BJ (cell line): ENCODE measurements at regions not wholly inside any gene's neighbourhood (a gene's known extent, or its start where the extent isn't known, plus 50 kb on each side); places are given as distances from the start of the nearest gene placed in this dataset.
"Not testable (repeated sequence)": the region's sequence is repeated elsewhere in the genome, so short reads cannot be mapped to it uniquely, and the experiment has no call there.

Experiments
- CTCF ChIA-PET: fragments of 350-600 bp; formaldehyde crosslinking; extraction: SDS; loops from one replicate; lab custom pipeline; 2021; ENCODE audit warnings: antibody characterized with exemption, inconsistent platforms; lab: Yijun Ruan, JAX
- POLR2A ChIA-PET: fragments of 300-600 bp; sonication (Branson Sonifier 250); formaldehyde crosslinking; extraction: SDS; loops from one replicate; lab custom pipeline; 2021; ENCODE audit warnings: antibody characterized with exemption; lab: Charles Lee
- DNase-seq: peaks from one replicate; pipeline ENCODE4 v3.0.0-alpha.2; 2011; ENCODE audit warnings: low read depth
- H3K27me3 ChIP-seq: 2 replicates; pipeline ENCODE4 v1.6.0; 2011; ENCODE audit warnings: low read length; ENCODE audit not compliant: control insufficient read depth, insufficient read depth
- H3K36me3 ChIP-seq: 2 replicates; pipeline ENCODE4 v1.5.1; 2011; ENCODE audit warnings: low read length; ENCODE audit not compliant: control insufficient read depth, insufficient read depth
- H3K4me3 ChIP-seq: 2 replicates; pipeline ENCODE4 v1.5.1; 2011; ENCODE audit warnings: low read depth, mild to moderate bottlenecking, control low read depth, low read length
- CTCF ChIP-seq: IDR thresholded peaks from 2 replicates; pipeline ENCODE4 v1.5.1; 2011; ENCODE audit warnings: low read depth, mild to moderate bottlenecking, control low read depth, inconsistent platforms, low read length, moderate library complexity; ENCODE audit not compliant: insufficient read depth

- no peaks in the 10 kb centered on the region for H3K27me3 ChIP-seq
- POLR2A ChIA-PET = no interaction called here
- H3K36me3 ChIP-seq = no peaks in the 10 kb centered on the region
- TF ChIP-seq CTCF = no peak
- H3K4me3 ChIP-seq = no peak overlapping the region
- CTCF ChIA-PET = no interaction called here
- no peak for DNase-seq
Observed at GRCh38 chr18:47370052-47370451, 118.6 kb upstream of the SKOR2 start.

- H3K4me3 ChIP-seq, H3K27me3 ChIP-seq, POLR2A ChIA-PET, H3K36me3 ChIP-seq, DNase-seq, CTCF ChIA-PET: not testable (repeated sequence)
Observed at GRCh38 chr18:47354061-47354460, 102.6 kb upstream of the SKOR2 start.

GRCh38 chr18:47346016-47346415 is 94.6 kb upstream of the SKOR2 start:
- Histone ChIP-seq H3K4me3 (no peak overlapping the region), H3K36me3 (no peaks in the 10 kb centered on the region), H3K27me3 (no peaks in the 10 kb centered on the region)
- no peak for TF ChIP-seq CTCF
- ChIA-PET POLR2A (no interaction called here), CTCF (no interaction called here)
- no peak for DNase-seq

GRCh38 chr18:47345291-47345690 is 93.8 kb upstream of the SKOR2 start:
- no peak for TF ChIP-seq CTCF
- no peak for DNase-seq
- ChIA-PET POLR2A (no interaction called here), CTCF (no interaction called here)
- Histone ChIP-seq H3K27me3 (no peaks in the 10 kb centered on the region), H3K36me3 (no peaks in the 10 kb centered on the region), H3K4me3 (no peak overlapping the region)

- ChIA-PET POLR2A (no interaction called here), CTCF (no interaction called here)
- Histone ChIP-seq H3K36me3 (no peaks in the 10 kb centered on the region), H3K4me3 (no peak overlapping the region), H3K27me3 (no peaks in the 10 kb centered on the region)
- peak; percentile 6 for DNase-seq
- no peak for TF ChIP-seq CTCF
Observed at GRCh38 chr18:47343291-47343690, 91.8 kb upstream of the SKOR2 start.

- ChIA-PET POLR2A (no interaction called here), CTCF (no interaction called here)
Observed at GRCh38 chr18:47342566-47342965, 91.1 kb upstream of the SKOR2 start.

More at GRCh38 chr18:47342566-47342965, 91.1 kb upstream of the SKOR2 start:
- no peak for TF ChIP-seq CTCF
- H3K36me3 ChIP-seq = no peaks in the 10 kb centered on the region
- DNase-seq = no peak
- H3K4me3 ChIP-seq = no peak overlapping the region
- H3K27me3 ChIP-seq = no peaks in the 10 kb centered on the region
